HG03342 (cell line): ENCODE measurements at regions not wholly inside any gene's neighbourhood (a gene's known extent, or its start where the extent isn't known, plus 50 kb on each side); places are given as distances from the start of the nearest gene placed in this dataset.
"Not testable (repeated sequence)": the region's sequence is repeated elsewhere in the genome, so short reads cannot be mapped to it uniquely, and the experiment has no call there.

Experiments used
- ATAC-seq: cut with Tn5 transposase; IDR thresholded peaks from one replicate; pipeline ENCODE4 v1.9.1; 2021; ENCODE audit warnings: mild to moderate bottlenecking, moderate library complexity; ENCODE audit not compliant: unreplicated experiment

DNA sequence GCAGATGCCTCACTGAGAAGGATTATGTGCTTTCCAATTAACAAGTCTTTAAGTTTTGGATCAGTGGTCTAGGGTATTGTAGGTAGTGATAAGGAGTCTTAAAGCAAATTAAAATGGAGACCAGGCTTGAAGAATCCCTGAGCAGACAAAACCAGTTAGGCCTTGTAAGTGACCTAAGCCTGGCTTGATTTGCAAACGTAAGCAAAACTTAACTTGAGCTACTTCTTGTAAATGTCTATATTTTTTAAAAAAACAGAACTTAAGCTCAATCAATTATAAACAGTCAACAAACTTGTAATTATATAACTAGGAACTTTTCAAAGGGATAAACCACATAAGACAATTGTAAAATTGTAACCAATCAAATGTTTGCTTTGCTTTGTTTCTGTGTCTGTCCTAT, 72.7 kb upstream of the NALF2 start:
- ATAC-seq: no peak

- ATAC-seq: no peak
These were observed 73.3 kb upstream of the NALF2 start for GRCh38 chrX:69430785-69431184.

GRCh38 chrX:69429339-69430015, 74.6 kb upstream of the NALF2 start:
- ATAC-seq: no peak

DNA sequence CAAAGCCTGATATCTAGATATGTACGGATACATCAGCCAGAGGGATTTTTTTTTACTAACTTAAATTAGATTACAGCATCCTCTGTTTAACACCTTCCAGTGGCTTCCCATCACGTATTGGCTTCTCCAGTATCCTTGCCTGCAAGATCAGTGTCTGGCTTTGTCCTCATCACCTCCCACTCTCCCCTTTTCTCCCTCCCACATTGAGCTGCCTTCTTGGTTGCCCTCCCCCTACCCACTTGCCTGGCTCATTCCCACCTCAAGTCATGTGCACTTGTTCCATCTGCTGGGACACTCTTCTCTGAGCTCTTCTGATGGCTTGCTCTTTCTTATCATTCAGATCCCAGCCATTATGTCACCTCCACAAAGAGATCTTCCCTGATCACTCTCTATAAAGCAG, 75.9 kb upstream of the NALF2 start:
- no peak for ATAC-seq

DNA sequence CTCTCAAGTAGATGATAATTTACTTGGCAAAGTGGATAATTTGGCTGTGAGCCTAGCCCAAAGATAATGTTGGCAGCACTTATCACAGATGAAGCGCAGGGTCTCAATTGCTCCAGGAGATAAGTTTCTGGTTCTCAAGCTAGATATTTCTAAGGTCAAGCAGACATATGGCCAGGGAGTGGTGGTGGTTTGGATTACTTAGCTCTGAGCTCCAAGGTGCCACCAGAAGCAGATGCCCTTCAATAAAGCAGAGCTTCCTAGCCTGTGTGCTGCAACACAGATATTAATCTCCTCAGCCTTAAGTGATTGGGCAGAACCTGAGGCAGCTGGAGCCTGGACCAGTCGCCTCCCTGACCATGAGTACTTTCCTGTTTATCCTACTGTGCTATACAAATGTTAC, 79.2 kb upstream of the NALF2 start:
- no peak for ATAC-seq

GRCh38 chrX:69424161-69424560, 80.0 kb upstream of the NALF2 start:
- no peak for ATAC-seq

DNA sequence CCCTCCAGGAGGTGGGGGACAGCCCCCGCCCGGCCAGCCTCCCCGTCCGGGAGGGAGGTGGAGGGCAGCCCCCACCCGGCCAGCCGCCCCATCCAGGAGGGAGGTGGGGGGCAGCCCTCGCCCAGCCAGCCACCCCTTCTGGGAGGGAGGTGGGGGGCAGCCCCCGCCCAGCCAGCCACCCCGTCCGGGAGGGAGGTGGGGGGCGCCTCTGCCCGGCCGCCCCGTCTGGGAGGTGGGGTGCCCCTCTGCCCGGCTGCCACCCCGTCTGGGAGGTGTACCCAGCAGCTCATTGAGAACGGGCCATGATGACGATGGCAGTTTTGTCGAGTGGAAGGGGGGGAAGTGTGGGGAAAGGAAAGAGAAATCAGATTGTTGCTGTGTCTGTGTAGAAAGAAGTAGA, 81.9 kb upstream of the NALF2 start:
- not testable (repeated sequence) for ATAC-seq

DNA sequence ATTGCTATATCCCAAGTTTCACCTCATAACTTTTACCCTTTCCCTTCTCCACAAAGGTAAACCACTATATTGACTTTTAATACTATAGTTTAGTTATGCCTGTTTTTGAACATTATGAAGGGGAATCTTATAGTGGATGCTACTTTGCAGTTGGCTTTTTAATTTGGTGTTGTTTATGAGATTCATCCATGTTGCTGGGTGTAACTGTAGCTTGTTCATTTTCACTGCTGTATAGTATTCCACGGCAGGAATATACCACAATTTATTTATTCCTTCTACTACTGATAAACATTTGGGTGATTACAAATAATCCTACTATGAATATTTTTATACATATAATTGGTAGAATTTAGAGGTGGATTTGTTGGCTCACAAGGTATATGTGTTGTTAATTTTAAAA, 88.4 kb upstream of the NALF2 start:
- ATAC-seq: no peak

GRCh38 chrX:69412661-69413060, 91.5 kb upstream of the NALF2 start:
- no peak for ATAC-seq

GRCh38 chrX:69398881-69399280, 105.2 kb upstream of the NALF2 start:
- ATAC-seq: no peak

DNA sequence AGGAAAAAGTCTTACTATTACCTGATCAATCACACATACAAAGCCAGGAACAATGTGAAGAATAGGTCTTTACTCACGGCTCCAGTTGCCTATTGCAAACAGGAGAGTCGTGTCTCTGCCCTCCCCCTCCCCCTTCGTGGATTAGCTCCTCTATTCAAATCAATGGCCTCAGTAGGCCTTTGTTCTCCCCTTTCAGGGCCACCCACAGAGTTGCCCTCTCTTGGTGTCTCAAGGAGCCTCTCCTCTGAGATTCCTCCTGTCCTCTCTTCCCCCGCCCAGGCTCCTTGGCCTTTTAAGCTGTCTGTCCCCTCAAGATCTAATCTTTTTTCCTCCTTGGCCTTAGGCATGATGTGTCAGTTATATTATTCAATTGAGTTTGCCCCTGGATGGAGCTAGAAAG, 107.2 kb upstream of the NALF2 start:
- no peak for ATAC-seq

DNA sequence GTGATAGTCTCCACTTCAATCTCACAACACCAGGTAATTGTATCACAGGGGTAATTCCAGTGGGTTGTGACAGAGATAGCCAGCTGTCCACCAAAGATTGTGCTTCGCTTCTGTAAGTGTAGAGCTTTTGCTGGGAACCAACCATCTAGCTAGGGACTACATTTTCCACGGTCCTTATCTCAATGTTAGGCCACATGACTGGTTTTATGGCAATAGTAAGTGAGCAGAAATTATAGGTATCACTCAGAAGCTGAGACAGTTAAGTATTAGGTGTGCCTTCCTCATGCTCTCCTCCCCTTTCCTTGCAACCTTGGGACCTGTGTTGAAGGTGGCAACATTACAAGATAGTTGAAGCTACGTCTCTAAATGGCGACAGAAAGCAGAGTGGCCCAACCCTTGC, 108.8 kb upstream of the NALF2 start:
- no peak for ATAC-seq

GRCh38 chrX:69389101-69389501, 115.0 kb upstream of the NALF2 start:
- no peak for ATAC-seq

DNA sequence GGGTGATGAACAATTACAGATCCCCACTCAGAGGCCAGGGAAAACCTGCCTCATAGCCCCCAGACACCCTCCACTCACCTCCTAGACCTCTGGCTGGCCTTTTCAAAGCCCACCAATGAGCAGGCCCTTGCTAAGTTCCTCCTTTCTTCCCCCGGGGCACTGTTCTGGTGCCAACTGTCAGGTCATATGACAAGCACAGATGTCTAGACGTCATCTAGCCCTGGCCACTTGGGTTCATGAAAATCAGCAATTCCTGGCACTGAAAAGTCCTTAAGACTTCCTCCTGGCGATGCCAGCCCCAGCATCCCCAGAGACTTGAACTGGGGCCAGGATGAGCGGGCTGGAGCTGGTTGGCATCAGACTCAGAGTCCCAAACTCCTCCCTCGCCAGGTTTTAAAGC, 115.6 kb upstream of the NALF2 start:
- no peak for ATAC-seq

- peak; percentile 69 for ATAC-seq
These were observed 116.3 kb upstream of the NALF2 start for GRCh38 chrX:69387567-69388487.

GRCh38 chrX:69386681-69387080, 117.4 kb upstream of the NALF2 start:
- no peak for ATAC-seq

DNA sequence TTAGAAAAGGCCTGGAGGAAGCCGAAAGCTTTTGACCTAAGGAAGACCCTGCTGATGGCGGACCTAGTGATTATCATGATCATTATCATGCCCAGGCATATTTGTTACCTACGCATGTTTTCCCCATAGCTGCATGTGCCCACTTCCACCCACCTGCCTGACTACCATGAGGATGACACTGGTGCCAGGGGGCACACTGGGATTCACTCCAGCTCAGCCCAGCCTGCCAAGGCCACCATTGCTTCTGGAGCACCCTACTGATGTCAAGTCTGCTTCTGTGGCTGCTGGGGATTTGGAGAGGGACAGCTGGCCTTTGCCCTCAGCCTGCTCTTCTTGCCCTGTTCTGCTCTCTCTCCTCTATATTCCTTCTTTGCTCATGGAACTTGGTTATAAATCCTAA, 124.7 kb upstream of the NALF2 start:
- no peak for ATAC-seq

- ATAC-seq: no peak
These were observed 129.6 kb upstream of the NALF2 start for GRCh38 chrX:69374569-69374968.

GRCh38 chrX:69372435-69372834, 131.7 kb upstream of the NALF2 start:
- no peak for ATAC-seq

DNA sequence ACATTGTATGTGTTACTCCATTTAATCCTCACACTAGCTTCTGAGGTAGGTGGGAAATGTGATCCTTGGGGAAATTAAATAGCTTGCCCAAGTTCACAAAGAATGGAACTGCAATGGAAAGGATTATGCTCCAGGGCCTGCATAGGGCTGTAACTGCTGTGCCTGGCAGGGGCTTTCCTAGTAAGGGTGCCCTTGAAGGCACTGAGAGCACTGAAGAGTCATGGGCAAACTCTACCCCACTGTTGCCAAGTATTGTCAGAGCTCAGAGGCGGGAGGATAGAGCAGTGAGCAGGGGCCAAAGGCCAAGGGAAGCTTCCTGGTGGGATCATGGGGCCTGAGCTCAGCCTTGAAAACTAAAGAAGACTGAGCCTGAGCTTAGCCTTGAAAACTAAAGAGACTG, 133.0 kb upstream of the NALF2 start:
- ATAC-seq: no peak

- ATAC-seq: no peak
These were observed 134.1 kb upstream of the NALF2 start for GRCh38 chrX:69369999-69370398.

DNA sequence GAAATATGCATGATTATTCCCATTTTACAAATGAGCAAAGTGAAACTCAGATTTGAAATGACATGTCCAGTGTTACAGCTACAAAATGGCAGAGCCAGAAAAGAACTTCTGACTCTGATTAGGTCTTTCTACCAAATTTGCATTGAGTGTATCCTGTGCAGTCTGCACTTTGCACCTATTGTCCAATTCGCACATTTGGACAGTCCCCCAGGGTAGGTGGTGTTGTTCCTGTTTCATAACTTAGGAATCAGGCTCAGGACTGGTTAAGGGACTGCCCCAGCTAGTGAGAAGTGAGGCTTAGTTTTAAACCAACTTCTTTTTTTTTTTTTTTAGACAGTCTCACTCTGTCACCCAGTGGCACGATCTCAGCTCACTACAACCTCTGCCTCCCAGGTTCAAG, 137.9 kb upstream of the NALF2 start:
- ATAC-seq: no peak
